ENCODE measurements at regions not wholly inside any gene's neighbourhood (a gene's known extent, or its start where the extent isn't known, plus 50 kb on each side); places are given as distances from the start of the nearest gene placed in this dataset.

GRCh38 chr18:73918816-73919215 lies 228.8 kb downstream of the FBXO15 start:
- no peak for DNase-seq

- no peak for DNase-seq
Measured at GRCh38 chr18:73917046-73917445, 230.6 kb downstream of the FBXO15 start.

DNA sequence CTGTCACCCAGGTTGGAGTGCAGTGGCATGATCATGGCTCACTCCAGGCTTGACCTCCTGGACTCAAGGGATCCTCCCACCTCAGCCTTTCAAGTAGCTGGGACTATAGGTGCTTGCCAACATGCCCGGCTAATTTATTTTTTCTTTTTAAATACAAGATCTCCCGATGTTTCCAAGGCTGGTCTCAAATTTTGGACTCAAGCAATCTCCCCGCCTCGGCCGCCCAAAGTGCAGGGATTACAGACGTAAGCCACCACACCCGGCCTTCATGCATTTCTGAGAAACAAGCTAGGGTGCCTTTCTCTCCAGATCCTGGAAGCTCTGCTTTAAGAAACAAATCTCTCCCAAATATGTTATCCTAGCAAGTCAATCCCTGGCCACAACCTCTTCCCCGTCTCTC lies 234.1 kb downstream of the FBXO15 start:
- no peak for DNase-seq

- no peak for DNase-seq
Measured at GRCh38 chr18:73908323-73908722, 239.3 kb downstream of the FBXO15 start.

- DNase-seq = no peak
Measured at GRCh38 chr18:73901566-73901965, 246.1 kb downstream of the FBXO15 start.

DNA sequence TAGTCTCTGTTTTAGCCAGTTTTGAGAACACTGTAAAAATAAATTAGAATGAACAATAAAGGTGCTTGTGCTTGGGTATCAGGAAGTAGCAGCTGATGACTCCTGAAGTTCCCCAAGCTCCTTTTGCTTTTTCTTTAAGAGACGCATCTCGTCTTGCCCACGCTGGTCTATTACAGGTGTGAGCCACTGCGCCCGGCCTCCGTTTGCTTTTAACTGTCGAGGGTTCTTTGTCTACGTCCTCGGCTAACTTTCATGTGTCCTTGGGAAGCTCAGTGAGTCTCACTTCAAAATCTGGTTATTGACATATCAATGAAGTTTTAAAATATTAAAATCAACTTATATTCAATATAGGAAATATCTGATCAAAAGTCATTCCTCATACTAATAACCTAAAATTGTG lies 246.5 kb downstream of the FBXO15 start:
- DNase-seq = no peak

DNA sequence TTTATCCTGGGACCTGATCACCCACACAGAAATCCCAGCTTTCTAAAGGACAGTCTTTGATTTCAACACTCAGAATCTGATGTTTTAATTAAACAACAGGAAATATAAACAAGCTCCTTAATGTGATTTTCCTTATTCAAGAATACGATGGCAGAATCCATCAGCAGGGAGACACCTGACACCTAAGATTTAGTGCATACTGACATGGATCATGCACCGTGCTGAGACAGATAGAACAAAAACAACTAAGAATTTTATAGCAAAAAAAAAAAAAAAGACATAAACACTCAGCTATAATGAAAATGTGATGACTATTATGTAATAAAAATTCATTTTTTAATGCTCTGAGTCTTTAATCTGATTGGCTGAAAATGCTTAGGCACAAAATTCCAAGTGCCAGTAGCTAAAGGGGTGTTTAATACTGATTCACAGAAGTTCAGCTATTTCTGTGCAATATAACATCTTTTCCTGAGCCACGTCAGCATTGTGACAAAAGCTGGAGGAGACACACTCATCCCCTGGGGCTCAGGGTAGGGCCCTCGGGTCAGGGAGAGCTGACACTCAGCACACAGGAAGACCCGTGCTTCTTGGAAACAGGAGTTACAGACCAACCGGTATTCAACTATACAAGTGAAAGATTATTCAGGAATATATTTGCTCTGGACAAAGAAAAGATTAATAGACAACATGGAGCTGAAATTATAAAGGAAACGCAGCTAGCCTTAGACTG lies 247.4 kb downstream of the FBXO15 start:
- DNase-seq = no peak

- DNase-seq = no peak
Measured at GRCh38 chr18:73897517-73897916, 250.1 kb downstream of the FBXO15 start.

DNA sequence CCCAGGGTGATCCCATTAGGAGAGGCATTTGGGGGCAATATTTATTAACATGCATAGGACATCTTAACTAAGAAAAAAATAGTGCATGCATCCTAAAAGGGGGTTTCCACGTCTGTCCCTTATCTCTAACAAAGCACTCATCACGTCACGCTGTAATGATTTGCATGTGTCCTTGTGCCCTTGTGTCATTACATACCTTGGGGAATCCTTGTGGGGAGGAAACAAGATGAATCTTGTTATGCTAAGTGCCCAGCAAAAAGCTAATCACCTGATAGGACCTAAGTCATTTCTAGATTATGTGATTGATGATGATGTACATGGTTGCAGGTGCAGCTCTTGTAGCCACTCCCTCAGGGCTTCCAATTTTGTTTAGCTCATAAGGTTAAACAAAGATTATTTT lies 250.9 kb downstream of the FBXO15 start:
- no peak for DNase-seq

DNA sequence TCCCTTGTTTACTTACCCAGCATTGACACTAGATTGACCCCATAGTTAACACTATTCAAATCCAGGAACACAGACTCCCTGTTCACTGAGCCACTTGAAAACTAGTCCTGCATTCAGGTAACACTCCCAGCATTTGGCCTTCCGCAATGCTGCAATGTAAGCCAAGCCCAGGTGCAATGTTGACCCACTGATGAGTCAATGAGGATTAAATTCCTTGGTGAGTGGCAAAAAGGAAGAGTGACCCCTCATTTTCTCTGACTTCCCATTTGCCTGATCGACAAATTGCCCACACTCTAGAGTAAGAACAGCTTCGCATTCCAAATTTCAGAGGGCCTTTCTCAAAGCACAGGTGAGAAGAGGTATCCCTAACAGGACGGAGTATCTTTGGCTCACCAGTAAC lies 251.9 kb downstream of the FBXO15 start:
- no peak for DNase-seq

- DNase-seq = no peak
Measured at GRCh38 chr18:73893880-73894279, 253.8 kb downstream of the FBXO15 start.

DNA sequence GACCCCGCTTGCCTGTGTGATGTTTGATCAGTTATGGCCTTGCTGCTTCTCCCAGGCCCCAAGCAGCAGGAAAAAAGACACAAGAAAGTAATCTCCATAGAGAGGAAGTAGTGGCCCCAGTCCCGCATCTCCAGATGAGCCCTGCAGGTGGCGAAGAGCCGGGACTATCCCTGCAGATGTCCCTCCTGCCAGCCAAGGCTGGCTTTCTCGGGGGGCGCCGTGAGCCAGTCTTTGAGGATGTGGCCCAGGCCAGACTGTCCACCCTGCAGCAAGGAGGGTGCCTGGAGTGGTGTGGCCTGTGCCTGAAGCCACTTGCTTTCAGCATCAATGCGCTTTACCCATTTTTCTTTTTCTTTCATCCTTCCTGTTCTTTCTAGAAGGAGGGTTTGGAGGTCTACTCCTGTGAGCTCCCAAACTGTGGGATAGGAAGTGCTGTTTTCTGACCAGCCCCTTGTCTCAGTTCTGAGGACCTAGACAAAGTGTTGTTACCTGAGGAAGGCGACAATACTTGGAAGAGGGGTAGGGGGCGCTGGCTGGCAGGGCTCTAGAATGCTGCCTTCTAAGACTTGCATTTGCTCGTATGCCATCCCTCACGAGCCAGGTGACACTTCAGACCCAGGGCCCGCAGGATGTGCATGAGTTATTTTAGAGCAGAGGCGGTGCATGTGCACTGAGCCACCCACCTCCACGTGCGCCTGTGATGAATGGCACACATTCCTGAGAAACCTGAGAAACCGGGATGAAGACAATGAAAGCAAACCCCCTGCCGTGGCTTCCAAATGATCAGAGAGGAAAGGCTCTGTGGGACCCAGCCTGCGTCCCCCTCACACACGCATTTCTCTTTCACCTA lies 255.8 kb downstream of the FBXO15 start:
- DNase-seq = no peak

GRCh38 chr18:73888565-73888964 lies 259.1 kb downstream of the FBXO15 start:
- no peak for DNase-seq

GRCh38 chr18:73887801-73888200 lies 259.8 kb downstream of the FBXO15 start:
- no peak for DNase-seq

DNA sequence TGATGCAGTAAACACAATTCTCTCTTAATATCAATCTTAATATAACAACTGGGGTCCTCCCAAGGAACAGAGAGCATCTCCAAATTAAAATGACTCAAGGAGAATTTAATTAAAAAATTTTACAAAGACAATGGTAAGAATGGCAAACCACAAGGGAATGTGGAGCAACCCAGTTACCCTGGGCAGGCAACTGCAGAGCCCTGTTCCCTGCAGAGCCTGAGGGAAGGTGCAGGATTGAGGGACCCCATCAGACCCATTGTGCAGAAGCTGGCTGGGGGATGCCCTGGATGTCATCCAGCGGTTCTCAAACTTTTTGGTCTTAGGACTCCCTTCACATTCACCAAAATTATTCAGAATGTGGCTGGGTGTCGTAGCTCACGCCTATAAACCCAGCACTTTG lies 262.8 kb downstream of the FBXO15 start:
- no peak for DNase-seq

DNA sequence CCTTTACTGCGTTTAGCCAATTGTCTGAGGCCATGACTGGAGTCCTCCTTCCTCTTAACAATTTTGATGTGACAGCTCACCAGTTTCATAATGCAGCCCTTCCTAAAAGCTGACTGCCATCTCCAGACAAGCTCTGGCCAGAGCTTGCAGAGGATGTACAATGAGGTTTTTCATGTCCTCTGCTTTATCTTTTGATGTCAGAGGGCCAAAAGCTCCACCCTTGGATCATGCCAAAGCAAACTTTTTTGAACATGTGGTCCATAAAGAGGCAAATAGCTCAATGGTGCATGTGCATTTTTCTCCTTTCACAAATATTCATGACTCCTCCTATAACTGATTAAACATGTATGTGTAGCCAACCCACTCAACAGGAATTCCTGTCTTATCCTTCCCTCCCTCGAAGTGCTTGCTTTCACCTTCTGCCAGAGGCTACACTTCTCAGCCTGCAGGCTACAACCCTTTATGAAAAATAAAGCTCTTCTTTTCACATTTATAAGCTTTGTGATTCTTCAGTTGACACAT lies 266.2 kb downstream of the FBXO15 start:
- DNase-seq = no peak

DNA sequence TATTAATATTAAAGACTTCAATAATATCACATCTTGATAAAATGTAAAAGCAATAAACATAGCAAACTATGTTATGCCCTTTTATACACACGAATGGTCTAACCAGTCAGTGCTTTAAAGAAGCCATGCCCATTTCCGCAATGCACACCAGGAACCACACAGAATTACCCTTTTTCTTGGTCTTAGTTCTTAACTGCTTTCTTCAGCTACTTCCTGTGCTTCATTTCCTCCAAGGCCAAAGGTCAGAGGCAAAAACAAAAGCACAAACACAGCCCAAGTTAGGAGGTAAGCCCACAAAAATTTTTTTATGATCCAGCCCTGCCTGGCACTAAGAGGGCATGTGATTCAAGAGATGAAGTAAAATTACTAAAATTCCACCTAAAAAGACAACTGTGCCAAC lies 267.2 kb downstream of the FBXO15 start:
- no peak for DNase-seq

DNA sequence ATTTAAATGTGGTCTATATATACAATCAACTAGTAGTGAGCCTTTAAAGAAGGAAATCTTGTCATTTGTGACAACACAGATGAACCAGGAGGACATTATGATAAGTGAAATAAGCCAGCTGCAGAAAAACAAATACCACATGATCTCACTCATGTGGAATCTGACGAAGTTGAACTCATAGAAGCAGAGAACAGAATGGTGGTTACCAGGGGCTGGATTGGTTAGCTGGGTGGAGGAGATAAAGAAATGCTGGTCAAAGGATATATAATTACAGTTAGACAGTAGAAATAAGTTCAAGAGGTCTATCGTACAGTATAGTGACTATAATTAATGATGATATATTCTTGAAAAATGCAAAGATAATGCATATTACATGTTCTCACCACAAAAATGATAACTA lies 267.9 kb downstream of the FBXO15 start:
- DNase-seq = no peak

DNA sequence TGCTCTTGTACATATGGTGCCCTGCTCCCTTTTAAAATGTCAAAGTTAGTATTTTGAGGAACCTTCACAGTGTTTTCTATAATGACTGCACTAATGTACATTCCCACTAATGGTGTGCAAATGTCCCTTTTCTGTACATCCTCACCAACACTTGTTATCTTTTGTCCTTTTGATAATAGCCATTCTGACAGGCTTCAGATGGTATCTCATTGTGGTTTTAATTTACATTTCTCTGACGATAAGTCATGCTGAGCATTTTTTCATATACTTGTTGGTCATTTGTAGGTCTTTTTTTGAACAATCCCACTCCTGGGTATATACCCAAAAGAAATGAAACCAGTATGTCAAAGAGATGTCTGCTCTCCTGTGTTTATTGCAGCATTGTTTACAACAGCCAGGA lies 268.3 kb downstream of the FBXO15 start:
- no peak for DNase-seq

- no peak for DNase-seq
Measured at GRCh38 chr18:73869182-73869581, 278.5 kb downstream of the FBXO15 start.

- no peak for DNase-seq
Measured at GRCh38 chr18:73861771-73862170, 285.9 kb downstream of the FBXO15 start.

DNA sequence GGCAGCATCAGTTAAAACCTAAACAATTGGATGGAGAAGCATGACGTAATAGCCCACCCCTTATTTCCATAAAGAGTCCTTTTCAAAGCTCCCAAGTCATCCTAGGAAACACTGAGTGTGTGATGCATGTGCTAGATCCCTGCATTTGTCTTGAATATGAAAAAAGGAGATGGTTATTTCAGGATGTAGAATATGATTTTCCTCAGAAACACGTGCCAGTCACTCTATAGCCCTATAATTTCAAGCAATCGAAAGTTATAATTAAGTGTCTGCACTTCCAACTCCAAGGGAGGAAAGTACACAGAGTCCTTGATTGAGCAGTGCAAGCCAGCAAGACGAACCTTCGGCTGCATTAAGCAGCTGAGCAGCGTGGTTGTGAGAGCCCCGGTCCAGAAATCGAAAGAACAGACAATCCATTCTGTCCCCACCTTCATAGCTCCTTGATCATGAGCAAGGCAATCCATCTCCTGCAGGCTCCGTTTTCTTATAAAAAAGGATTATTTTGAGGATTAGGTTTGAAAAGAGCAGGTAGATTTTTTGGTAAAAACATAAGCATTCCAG lies 287.7 kb downstream of the FBXO15 start:
- no peak for DNase-seq

DNA sequence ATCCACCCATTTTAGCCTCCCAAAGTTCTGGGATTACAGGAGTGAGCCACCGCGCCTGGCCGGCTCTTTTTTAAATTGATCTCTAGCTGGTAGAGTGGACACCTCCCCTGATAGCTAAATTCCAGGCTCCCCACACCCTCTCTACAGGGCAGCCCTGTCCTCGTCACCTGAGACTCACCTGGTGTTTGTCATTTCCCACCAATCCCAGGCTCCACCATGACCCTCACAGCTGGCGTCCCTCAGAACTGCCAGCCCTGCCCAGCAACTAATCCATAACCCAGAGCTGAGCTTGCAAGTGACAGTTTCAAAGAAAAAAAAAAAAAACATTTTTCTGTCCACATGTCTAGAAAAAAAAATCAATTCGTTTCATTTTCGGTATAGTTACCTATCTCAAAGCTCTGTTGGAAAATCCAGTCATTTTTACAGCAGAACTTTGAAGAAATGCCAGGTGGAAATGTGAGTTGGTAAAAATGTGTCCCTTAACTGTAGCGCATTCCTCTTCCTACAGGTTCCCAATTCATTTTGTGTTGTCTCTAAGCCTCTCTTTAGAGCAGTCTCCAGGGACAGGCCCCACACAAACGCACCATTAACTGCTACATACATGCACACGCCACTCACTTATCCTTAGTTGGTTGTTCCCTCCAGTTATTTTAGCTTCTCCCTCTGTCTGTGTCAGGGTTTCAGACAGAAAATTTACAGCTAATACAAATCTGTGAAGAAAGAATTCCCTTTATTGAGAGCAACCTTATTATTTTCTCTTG lies 294.7 kb downstream of the FBXO15 start:
- no peak for DNase-seq

Measured in occipital lobe (tissue), 1 donor.